H1 (cell line): ENCODE measurements at regions not wholly inside any gene's neighbourhood (a gene's known extent, or its start where the extent isn't known, plus 50 kb on each side); places are given as distances from the start of the nearest gene placed in this dataset.

ENCODE experiments used
- CTCF ChIA-PET: fragments of 300-600 bp; sonication (Branson Sonifier 250); formaldehyde crosslinking; loops from one replicate; lab custom pipeline; 2021; ENCODE audit not compliant: partially characterized antibody; lab: Charles Lee
- POLR2A ChIA-PET: fragments of 300-600 bp; sonication (Branson Sonifier 250); formaldehyde crosslinking; loops from one replicate; lab custom pipeline; 2021; ENCODE audit warnings: inconsistent platforms; ENCODE audit not compliant: partially characterized antibody; lab: Charles Lee
- DNase-seq, 2 experiments: peaks; one replicate each; pipeline versions ENCODE4 v3.0.0 to v3.0.0-alpha.2; 2010 to 2022; ENCODE audit warnings: low spot score in 2 of 2, low read depth in 1 of 2, mixed read lengths in 1 of 2
- FAIRE-seq: peaks from 2 replicates; lab custom pipeline; 2011; peaks lifted over from hg19 to GRCh38; lab: Jason Lieb, UNC
- H2AFZ ChIP-seq: 2 replicates; pipeline ENCODE4 v1.8.1; 2012; ENCODE audit warnings: low read length, inconsistent platforms
- H2AK5ac ChIP-seq: 2 replicates; pipeline ENCODE4 v1.6.1; 2013; ENCODE audit warnings: low read depth, low read length
- H2BK120ac ChIP-seq: replicated peaks from 2 replicates; pipeline ENCODE3; 2013; ENCODE audit warnings: low read depth, low read length, inconsistent platforms
- H2BK12ac ChIP-seq: 2 replicates; pipeline ENCODE4 v1.6.1; 2013; ENCODE audit warnings: low read depth, low read length
- H2BK15ac ChIP-seq: 2 replicates; pipeline ENCODE4 v1.6.1; 2013; ENCODE audit warnings: low read length
- H2BK20ac ChIP-seq: 2 replicates; pipeline ENCODE4 v1.6.1; 2013; ENCODE audit warnings: low read length
- H2BK5ac ChIP-seq: 2 replicates; pipeline ENCODE4 v1.6.1; 2013; ENCODE audit warnings: low read depth, low read length
- H3K14ac ChIP-seq: 2 replicates; pipeline ENCODE4 v1.6.1; 2013; ENCODE audit warnings: inconsistent platforms; ENCODE audit not compliant: insufficient read length
- H3K18ac ChIP-seq: 2 replicates; pipeline ENCODE4 v1.6.1; 2013; ENCODE audit warnings: low read length; ENCODE audit errors: extremely low read depth
- H3K23ac ChIP-seq: 2 replicates; pipeline ENCODE4 v1.6.1; 2013; ENCODE audit warnings: inconsistent platforms; ENCODE audit not compliant: insufficient read length
- H3K23me2 ChIP-seq: 2 replicates; pipeline ENCODE4 v1.6.1; 2013; ENCODE audit warnings: low read depth, low read length
- H3K27ac ChIP-seq: 2 replicates; pipeline ENCODE4 v1.6.1; 2011; ENCODE audit warnings: low read depth, low read length, inconsistent platforms
- H3K27me3 ChIP-seq, 4 experiments: replicated peaks in 1 of 4; 1 replicate in 1 of 4; 2 replicates in 3 of 4; pipeline versions ENCODE4 v1.6.1 to v1.8.1; 2011 to 2013; ENCODE audit warnings: low read length in 3 of 4, mild to moderate bottlenecking in 3 of 4, inconsistent platforms in 2 of 4, mixed read lengths in 2 of 4, moderate library complexity in 1 of 4; ENCODE audit not compliant: control insufficient read depth in 3 of 4, insufficient read depth in 3 of 4; ENCODE audit errors: extremely low read depth in 1 of 4
- H3K36me3 ChIP-seq, 4 experiments: 2 replicates each; pipeline versions ENCODE4 v1.6.1 to v1.8.1; 2011 to 2013; ENCODE audit warnings: mild to moderate bottlenecking in 4 of 4, low read length in 3 of 4, moderate library complexity in 2 of 4, control low read depth in 1 of 4, inconsistent platforms in 1 of 4; ENCODE audit not compliant: insufficient read depth in 4 of 4, control insufficient read depth in 2 of 4
- H3K4ac ChIP-seq: replicated peaks from 2 replicates; pipeline ENCODE3; 2013; ENCODE audit warnings: low read length, low read depth, mixed read lengths, inconsistent platforms; ENCODE audit not compliant: insufficient read length
- H3K4me1 ChIP-seq, 4 experiments: replicated peaks in 1 of 4; 1 replicate in 1 of 4; 2 replicates in 3 of 4; pipeline versions ENCODE4 v1.6.1 to v1.8.1; 2011 to 2013; ENCODE audit warnings: low read length in 3 of 4, inconsistent platforms in 2 of 4, mixed read lengths in 1 of 4; ENCODE audit not compliant: insufficient read depth in 4 of 4, control insufficient read depth in 3 of 4
- H3K4me2 ChIP-seq, 2 experiments: 2 replicates each; pipeline versions ENCODE4 v1.6.1 to v1.8.1; 2011 to 2013; ENCODE audit warnings: low read depth in 2 of 2, low read length in 2 of 2, control low read depth in 1 of 2, inconsistent platforms in 1 of 2, mild to moderate bottlenecking in 1 of 2; ENCODE audit not compliant: insufficient read depth in 1 of 2
- H3K4me3 ChIP-seq, 4 experiments: fragments of 200-600, 300-600 bp in 1 of 4; sonication (generic), shearing (Covaris generic), sonication (Bioruptor Twin) in 1 of 4; 2 replicates each; pipeline versions ENCODE4 v1.5.1 to v1.8.1; 2011 to 2016; ENCODE audit warnings: low read length in 4 of 4, low read depth in 3 of 4, control low read depth in 2 of 4, inconsistent platforms in 2 of 4, mild to moderate bottlenecking in 2 of 4, mixed read lengths in 1 of 4, moderate library complexity in 1 of 4; ENCODE audit not compliant: insufficient read depth in 2 of 4; ENCODE audit errors: extremely low read depth in 1 of 4
- H3K56ac ChIP-seq: replicated peaks from 2 replicates; pipeline ENCODE3; 2013; ENCODE audit warnings: low read depth, mild to moderate bottlenecking, mixed read lengths, low read length, inconsistent platforms; ENCODE audit not compliant: insufficient read length
- H3K79me1 ChIP-seq: 2 replicates; pipeline ENCODE4 v1.6.1; 2013; ENCODE audit warnings: low read depth, low read length, control low read depth
- H3K79me2 ChIP-seq, 2 experiments: 2 replicates each; pipeline versions ENCODE4 v1.6.1 to v1.8.1; 2012 to 2013; ENCODE audit warnings: low read length in 2 of 2, mild to moderate bottlenecking in 2 of 2, inconsistent platforms in 1 of 2; ENCODE audit not compliant: insufficient read depth in 2 of 2, control insufficient read depth in 1 of 2
- H3K9ac ChIP-seq, 4 experiments: replicated peaks in 1 of 4; 1 replicate in 1 of 4; 2 replicates in 3 of 4; pipeline versions ENCODE4 v1.6.1 to v1.8.1; 2011 to 2013; ENCODE audit warnings: low read depth in 3 of 4, low read length in 3 of 4, control low read depth in 2 of 4, mild to moderate bottlenecking in 2 of 4, moderate library complexity in 2 of 4, inconsistent platforms in 1 of 4; ENCODE audit errors: extremely low read depth in 1 of 4
- H3K9me3 ChIP-seq, 2 experiments: 2 replicates each; pipeline versions ENCODE4 v1.6.1 to v1.8.1; 2012 to 2013; ENCODE audit warnings: mild to moderate bottlenecking in 2 of 2, moderate library complexity in 2 of 2, control low read depth in 1 of 2, inconsistent platforms in 1 of 2, low read depth in 1 of 2, low read length in 1 of 2, mixed read lengths in 1 of 2; ENCODE audit not compliant: insufficient read depth in 2 of 2
- H4K20me1 ChIP-seq, 2 experiments: replicated peaks in 1 of 2; 2 replicates each; pipeline versions ENCODE3 to v1.8.1; 2011 to 2013; ENCODE audit warnings: inconsistent platforms in 2 of 2, low read length in 2 of 2, mild to moderate bottlenecking in 1 of 2; ENCODE audit not compliant: insufficient read depth in 2 of 2, control insufficient read depth in 1 of 2
- H4K5ac ChIP-seq: 2 replicates; pipeline ENCODE4 v1.6.1; 2013; ENCODE audit warnings: low read length, low read depth, mixed read lengths, inconsistent platforms; ENCODE audit not compliant: insufficient read length
- H4K8ac ChIP-seq: 2 replicates; pipeline ENCODE4 v1.8.0; 2013; ENCODE audit warnings: mild to moderate bottlenecking, moderate library complexity, low read length, inconsistent platforms; ENCODE audit not compliant: insufficient read depth; ENCODE audit errors: extremely low read depth
- H4K91ac ChIP-seq: replicated peaks from 2 replicates; pipeline ENCODE3; 2013; ENCODE audit warnings: low read length, mixed read lengths, inconsistent platforms; ENCODE audit not compliant: insufficient read length
- CHD2 ChIP-seq: IDR thresholded peaks from 2 replicates; pipeline ENCODE4 v1.6.1; 2012; ENCODE audit warnings: low read length, improper control_type of control experiment
- CREB1 ChIP-seq: IDR thresholded peaks from 2 replicates; pipeline ENCODE4 v1.6.1; 2012; ENCODE audit warnings: inconsistent platforms
- GABPA ChIP-seq: IDR thresholded peaks from 2 replicates; pipeline ENCODE4 v1.6.1; 2011; ENCODE audit warnings: mild to moderate bottlenecking, low read length, moderate library complexity, borderline replicate concordance; ENCODE audit not compliant: insufficient read depth
- RNF2 ChIP-seq: fragments of 200-900, 300-1000 bp; sonication (generic); IDR thresholded peaks from 2 replicates; pipeline ENCODE4 v1.7.1; 2016; ENCODE audit warnings: borderline replicate concordance, low read depth, mild to moderate bottlenecking, antibody characterized with exemption, low read length; ENCODE audit not compliant: poor library complexity, severe bottlenecking; ENCODE audit errors: missing control alignments
- TAF1 ChIP-seq: IDR thresholded peaks from 2 replicates; pipeline ENCODE4 v1.6.1; 2011; ENCODE audit warnings: mild to moderate bottlenecking, low read depth, low read length
- WGBS, 2 experiments: shearing (Covaris generic) in 1 of 2; methylation state at CpG; one replicate each; pipeline versions ENCODE4 v1.1.6 to v1.1.7; 2013 to 2015; ENCODE audit warnings: low lambda C conversion rate in 2 of 2, mixed read lengths in 2 of 2, inconsistent platforms in 1 of 2, low coverage in 1 of 2, missing lambda C conversion rate in 1 of 2; ENCODE audit not compliant: insufficient replicate concordance in 2 of 2, insufficient coverage in 1 of 2, insufficient read length in 1 of 2; ENCODE audit errors: extremely low coverage in 1 of 2, missing lambda C conversion rate in 1 of 2; 5-methylcytosine and 5-hydroxymethylcytosine counted together
- TF ChIP-seq, protein P1 (sequence below), 3 experiments: IDR thresholded peaks; 1 replicate in 2 of 3; 2 replicates in 1 of 3; pipeline versions ENCODE4 v1.5.1 to v1.6.1; 2011; ENCODE audit warnings: low read length in 3 of 3, mild to moderate bottlenecking in 3 of 3, inconsistent platforms in 2 of 3, low read depth in 1 of 3, moderate library complexity in 1 of 3; ENCODE audit not compliant: insufficient read depth in 1 of 3; ENCODE audit errors: control extremely low read depth in 1 of 3
- TF ChIP-seq, protein P2 (sequence below): IDR thresholded peaks from 2 replicates; pipeline ENCODE4 v1.6.1; 2012; ENCODE audit warnings: inconsistent platforms

DNA sequence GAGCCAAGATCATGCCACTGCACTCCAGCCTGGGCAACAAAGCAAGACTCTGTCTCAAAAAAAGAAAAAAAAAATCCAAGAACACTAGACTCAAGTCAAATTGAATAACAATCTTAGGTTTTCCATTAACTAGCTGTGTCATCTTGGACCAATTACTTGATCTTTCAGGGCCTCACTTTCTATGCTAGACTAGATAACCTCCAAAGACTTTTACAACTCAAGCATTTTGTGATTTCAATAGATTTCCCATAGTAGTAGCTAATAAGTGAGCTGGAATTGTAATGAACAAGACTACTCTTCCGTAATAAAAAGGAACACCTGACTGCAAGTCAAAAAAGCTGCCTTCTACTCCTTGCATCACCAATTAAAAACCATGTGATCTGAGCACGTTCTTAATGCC is 127.0 kb upstream of the SSTR1 start:
- TF ChIP-seq TAF1 (no peak), RNF2 (no peak), CHD2 (no peak), GABPA (no peak), CREB1 (no peak)
- TF ChIP-seq, protein P1, sequence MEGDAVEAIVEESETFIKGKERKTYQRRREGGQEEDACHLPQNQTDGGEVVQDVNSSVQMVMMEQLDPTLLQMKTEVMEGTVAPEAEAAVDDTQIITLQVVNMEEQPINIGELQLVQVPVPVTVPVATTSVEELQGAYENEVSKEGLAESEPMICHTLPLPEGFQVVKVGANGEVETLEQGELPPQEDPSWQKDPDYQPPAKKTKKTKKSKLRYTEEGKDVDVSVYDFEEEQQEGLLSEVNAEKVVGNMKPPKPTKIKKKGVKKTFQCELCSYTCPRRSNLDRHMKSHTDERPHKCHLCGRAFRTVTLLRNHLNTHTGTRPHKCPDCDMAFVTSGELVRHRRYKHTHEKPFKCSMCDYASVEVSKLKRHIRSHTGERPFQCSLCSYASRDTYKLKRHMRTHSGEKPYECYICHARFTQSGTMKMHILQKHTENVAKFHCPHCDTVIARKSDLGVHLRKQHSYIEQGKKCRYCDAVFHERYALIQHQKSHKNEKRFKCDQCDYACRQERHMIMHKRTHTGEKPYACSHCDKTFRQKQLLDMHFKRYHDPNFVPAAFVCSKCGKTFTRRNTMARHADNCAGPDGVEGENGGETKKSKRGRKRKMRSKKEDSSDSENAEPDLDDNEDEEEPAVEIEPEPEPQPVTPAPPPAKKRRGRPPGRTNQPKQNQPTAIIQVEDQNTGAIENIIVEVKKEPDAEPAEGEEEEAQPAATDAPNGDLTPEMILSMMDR (IDR thresholded peaks at IDR 0.05; ENCODE audit: control extremely low read depth in 1 of 3, insufficient read depth in 1 of 3, low read depth in 1 of 3, low read length in 3 of 3): no peak
- TF ChIP-seq, protein P2, sequence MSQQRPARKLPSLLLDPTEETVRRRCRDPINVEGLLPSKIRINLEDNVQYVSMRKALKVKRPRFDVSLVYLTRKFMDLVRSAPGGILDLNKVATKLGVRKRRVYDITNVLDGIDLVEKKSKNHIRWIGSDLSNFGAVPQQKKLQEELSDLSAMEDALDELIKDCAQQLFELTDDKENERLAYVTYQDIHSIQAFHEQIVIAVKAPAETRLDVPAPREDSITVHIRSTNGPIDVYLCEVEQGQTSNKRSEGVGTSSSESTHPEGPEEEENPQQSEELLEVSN: no peak
- H3K23ac ChIP-seq: no peak overlapping the region
- no peak overlapping the region for H3K14ac ChIP-seq
- DNase-seq (no peak), FAIRE-seq (no peak)
- H2BK20ac ChIP-seq: no peak overlapping the region
- H2BK15ac ChIP-seq: no peak overlapping the region
- no peaks in the 10 kb centered on the region for H3K27me3 ChIP-seq
- no peaks in the 10 kb centered on the region for H3K9me3 ChIP-seq
- H3K18ac ChIP-seq: no peak overlapping the region
- POLR2A ChIA-PET: no interaction called here
- no peak overlapping the region for H3K4me3 ChIP-seq
- H3K23me2 ChIP-seq: no peaks in the 10 kb centered on the region; the same call in 1 of the 2 replicates
- H2BK12ac ChIP-seq: no peak overlapping the region
- no peak overlapping the region for H3K4me2 ChIP-seq
- H3K9ac ChIP-seq: no peak overlapping the region
- no peak overlapping the region for H2AK5ac ChIP-seq
- peaks cover 0 to 10% (median 3%) of the 10 kb centered on the region in 4 experiments; a peak in 3 of 7 replicates for H3K4me1 ChIP-seq
- H2BK120ac ChIP-seq: no peak overlapping the region
- H3K36me3 ChIP-seq: no peaks in the 10 kb centered on the region
- CTCF ChIA-PET: interaction anchor here (0.6 to 0.7 kb wide), 3 partner anchors 28 to 490 kb away, joined by 3 to 4 read pairs (median 3); no protein-coding TSS in a partner anchor
- no peaks in the 10 kb centered on the region for H3K79me2 ChIP-seq
- no peak overlapping the region for H4K8ac ChIP-seq
- H4K5ac ChIP-seq: no peak overlapping the region
- WGBS, 2 experiments: 84% methylated on average over 2 of the region's 2 CpGs; no CpG with 5 or more reads in 1 of the 2 experiments
- no peak overlapping the region for H4K91ac ChIP-seq
- no peak overlapping the region for H3K56ac ChIP-seq
- H4K20me1 ChIP-seq: no peaks in the 10 kb centered on the region
- H2BK5ac ChIP-seq: no peak overlapping the region
- no peak overlapping the region for H3K4ac ChIP-seq
- H3K27ac ChIP-seq: no peak overlapping the region
- no peaks in the 10 kb centered on the region for H3K79me1 ChIP-seq
- no peak overlapping the region for H2AFZ ChIP-seq
